Breast epithelium (tissue), 4 donors: ENCODE measurements at regions not wholly inside any gene's neighbourhood (a gene's known extent, or its start where the extent isn't known, plus 50 kb on each side); places are given as distances from the start of the nearest gene placed in this dataset.

Experiments used
- DNase-seq, 2 donors: peaks; one replicate each; pipeline ENCODE4 v3.0.0-alpha.2; 2019; ENCODE audit warnings: low spot score in 2 of 2
- H3K27ac ChIP-seq, 2 donors: fragments of 200-600 bp; sonication (generic) in 1 of 2; one replicate each; pipeline ENCODE4 v1.5.1; 2016 to 2019; ENCODE audit warnings: mild to moderate bottlenecking in 1 of 2
- H3K27me3 ChIP-seq, 2 donors: fragments of 200-600 bp; sonication (generic) in 1 of 2; one replicate each; pipeline versions ENCODE4 v1.5.1 to v1.6.0; 2017 to 2019; ENCODE audit warnings: control low read depth in 1 of 2, mild to moderate bottlenecking in 1 of 2
- H3K36me3 ChIP-seq: fragments of 200-600 bp; one replicate; pipeline ENCODE4 v1.5.1; 2019
- H3K4me1 ChIP-seq, 2 donors: fragments of 200-600 bp; sonication (generic); one replicate each; pipeline ENCODE4 v1.5.1; 2016 to 2019; ENCODE audit warnings: control low read depth in 1 of 2
- H3K4me3 ChIP-seq, 3 donors: fragments of 200-600 bp; sonication (generic); 1 replicate in 2 of 3; 2 replicates in 1 of 3; pipeline ENCODE4 v1.5.1; 2016 to 2019; ENCODE audit warnings: mild to moderate bottlenecking in 3 of 3, moderate library complexity in 2 of 3
- H3K9me3 ChIP-seq, 2 donors: fragments of 200-600 bp; sonication (generic) in 1 of 2; one replicate each; pipeline ENCODE4 v1.5.1; 2016 to 2019; ENCODE audit warnings: control low read depth in 1 of 2
- CTCF ChIP-seq, 3 donors: fragments of 450-650 bp; IDR thresholded peaks; one replicate each; pipeline ENCODE4 v1.5.1; 2016 to 2017; ENCODE audit warnings: antibody characterized with exemption in 3 of 3, mild to moderate bottlenecking in 3 of 3, moderate library complexity in 3 of 3
- POLR2A ChIP-seq: fragments of 450-650 bp; IDR thresholded peaks from one replicate; pipeline ENCODE4 v1.6.1; 2016; ENCODE audit warnings: antibody characterized with exemption, mild to moderate bottlenecking, moderate library complexity
- POLR2AphosphoS5 ChIP-seq, 3 donors: sonication (generic); formaldehyde crosslinking; IDR thresholded peaks; one replicate each; pipeline ENCODE4 v1.6.1; 2017; ENCODE audit warnings: antibody characterized with exemption in 3 of 3
- intact Hi-C: fragments of 100-400 bp; cut with DNase I; formaldehyde crosslinking; loops from one replicate; pipeline ENCODE4 v1.15.1; 2023; ENCODE audit warnings: low total_unique reads

GRCh38 chr22:49271831-49272230, 555.8 kb downstream of the BRD1 start:
- Histone ChIP-seq H3K4me3 (no peak overlapping the region), H3K9me3 (no peaks in the 10 kb centered on the region), H3K27ac (no peak overlapping the region), H3K4me1 (no peaks in the 10 kb centered on the region), H3K36me3 (no peaks in the 10 kb centered on the region), H3K27me3 (peaks cover 0 to 71% of the 10 kb centered on the region in 2 donors)
- DNase-seq: no peak
- intact Hi-C loops: no loop called here
- TF ChIP-seq CTCF (IDR thresholded peaks at IDR 0.05) (no peak), POLR2A (no peak), POLR2AphosphoS5 (IDR thresholded peaks at IDR 0.05) (no peak)

GRCh38 chr22:49271369-49271727, 556.3 kb downstream of the BRD1 start:
- H3K27ac ChIP-seq: no peak overlapping the region
- intact Hi-C loops: no loop called here
- no peak for TF ChIP-seq POLR2A
- no peak for TF ChIP-seq POLR2AphosphoS5 (IDR thresholded peaks at IDR 0.05)
- no peak for TF ChIP-seq CTCF (IDR thresholded peaks at IDR 0.05)
- DNase-seq: no peak
- no peak overlapping the region for H3K4me3 ChIP-seq
- H3K27me3 ChIP-seq: peaks cover 0 to 75% of the 10 kb centered on the region in 2 donors
- H3K4me1 ChIP-seq: no peaks in the 10 kb centered on the region
- H3K9me3 ChIP-seq: no peaks in the 10 kb centered on the region
- no peaks in the 10 kb centered on the region for H3K36me3 ChIP-seq

DNA sequence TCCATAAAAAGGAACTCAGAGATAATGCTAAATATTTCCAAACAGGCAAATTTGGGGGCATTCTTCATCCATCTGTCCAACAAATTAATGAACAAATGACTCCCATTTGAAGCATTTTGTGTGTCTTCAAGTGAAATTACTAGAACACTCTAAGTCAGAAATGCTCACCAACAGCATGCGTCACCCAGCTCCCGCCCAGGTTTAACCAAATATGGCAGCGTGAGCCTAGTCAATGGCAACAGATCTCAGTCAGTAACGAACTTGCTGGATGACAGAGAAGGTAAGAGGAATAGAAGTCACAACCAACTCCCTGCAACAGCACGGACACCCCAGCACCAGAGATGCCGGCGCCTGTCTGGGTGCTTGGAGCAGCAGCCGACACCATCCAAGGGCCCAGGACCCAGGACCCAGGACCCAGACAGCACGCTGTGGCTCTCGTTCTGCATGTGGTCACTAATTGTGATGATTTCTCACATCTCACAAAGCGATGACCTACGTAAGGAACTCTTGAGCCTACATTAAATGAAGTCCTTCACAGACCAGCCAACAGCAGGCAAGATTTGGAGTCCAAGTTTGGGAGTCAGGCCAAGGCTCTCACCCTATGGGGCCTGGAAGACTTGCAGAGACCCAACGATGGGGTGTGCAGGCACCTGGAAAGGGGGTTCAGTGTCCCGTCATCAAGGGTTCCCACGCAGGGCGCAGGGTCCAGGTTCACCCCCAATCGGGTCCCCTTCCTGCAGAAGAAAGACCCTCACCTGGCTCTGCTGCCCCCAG, 556.9 kb downstream of the BRD1 start:
- no peak for TF ChIP-seq CTCF (IDR thresholded peaks at IDR 0.05)
- no peak for TF ChIP-seq POLR2A
- TF ChIP-seq POLR2AphosphoS5 (IDR thresholded peaks at IDR 0.05): no peak
- no peak for DNase-seq
- H3K4me1 ChIP-seq: no peaks in the 10 kb centered on the region
- peaks cover 0 to 75% of the 10 kb centered on the region in 2 donors for H3K27me3 ChIP-seq
- H3K9me3 ChIP-seq: no peaks in the 10 kb centered on the region
- intact Hi-C loops: no loop called here
- H3K4me3 ChIP-seq: no peak overlapping the region
- H3K27ac ChIP-seq: no peak overlapping the region
- no peaks in the 10 kb centered on the region for H3K36me3 ChIP-seq

- intact Hi-C loops: no loop called here
- H3K9me3 ChIP-seq: no peaks in the 10 kb centered on the region
- no peak for DNase-seq
- H3K27ac ChIP-seq: no peak overlapping the region
- no peak overlapping the region for H3K4me3 ChIP-seq
- no peaks in the 10 kb centered on the region for H3K4me1 ChIP-seq
- H3K27me3 ChIP-seq: peaks cover 0 to 68% of the 10 kb centered on the region in 2 donors
- TF ChIP-seq CTCF (IDR thresholded peaks at IDR 0.05): no peak
- H3K36me3 ChIP-seq: no peaks in the 10 kb centered on the region
Measured at GRCh38 chr22:49269928-49270327, 557.7 kb downstream of the BRD1 start.

DNA sequence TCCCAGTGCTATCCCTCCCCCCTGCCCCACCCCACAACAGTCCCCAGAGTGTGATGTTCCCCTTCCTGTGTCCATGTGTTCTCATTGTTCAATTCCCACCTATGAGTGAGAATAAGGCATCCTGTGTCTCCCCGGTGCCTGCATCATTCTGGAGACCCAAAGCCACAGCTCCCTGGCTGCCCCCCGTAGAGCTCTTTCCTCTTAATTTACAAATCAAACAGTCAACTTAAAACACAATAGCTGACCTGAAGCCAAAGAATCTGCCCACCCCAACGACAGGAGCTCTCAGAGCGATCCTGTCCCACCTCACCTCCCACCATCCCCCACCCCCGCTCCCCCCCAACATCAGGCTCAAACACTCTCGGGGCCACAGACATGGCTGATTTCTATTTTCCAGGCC, 558.3 kb downstream of the BRD1 start:
- Histone ChIP-seq H3K4me1 (no peaks in the 10 kb centered on the region), H3K27me3 (peaks cover 0 to 62% of the 10 kb centered on the region in 2 donors), H3K9me3 (no peaks in the 10 kb centered on the region), H3K27ac (no peak overlapping the region), H3K36me3 (no peaks in the 10 kb centered on the region), H3K4me3 (no peak overlapping the region)
- DNase-seq: no peak
- intact Hi-C loops: no loop called here
- TF ChIP-seq POLR2AphosphoS5 (IDR thresholded peaks at IDR 0.05) (no peak), POLR2A (no peak), CTCF (IDR thresholded peaks at IDR 0.05) (no peak)
